ENCODE measurements at regions not wholly inside any gene's neighbourhood (a gene's known extent, or its start where the extent isn't known, plus 50 kb on each side); places are given as distances from the start of the nearest gene placed in this dataset.

DNA sequence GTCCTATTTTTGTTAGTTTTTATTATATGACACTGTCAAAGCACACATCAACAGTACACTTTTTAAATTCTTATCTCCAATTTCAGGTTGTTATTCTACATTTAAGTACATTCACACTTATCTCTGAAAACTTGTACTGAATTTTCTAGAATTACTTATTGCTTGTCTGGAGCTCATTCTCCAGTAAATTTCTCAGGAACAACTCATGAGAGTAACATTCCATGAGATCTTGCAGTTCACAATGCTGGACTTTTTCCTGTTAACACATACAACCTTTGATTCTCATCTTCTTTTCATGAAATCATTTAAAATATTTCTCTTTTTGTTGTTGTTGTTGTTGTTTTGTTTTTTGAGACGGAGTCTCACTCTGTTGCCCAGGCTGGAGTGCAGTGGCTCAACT lies 320.9 kb upstream of the CAMK1G start:
- H3K79me2 ChIP-seq (ENCODE audit: insufficient read depth, low read length) = no peaks in the 10 kb centered on the region
- no peak for TF ChIP-seq EZH2phosphoT487 (IDR thresholded peaks at IDR 0.05; ENCODE audit: borderline replicate concordance)
- TF ChIP-seq, protein P1, sequence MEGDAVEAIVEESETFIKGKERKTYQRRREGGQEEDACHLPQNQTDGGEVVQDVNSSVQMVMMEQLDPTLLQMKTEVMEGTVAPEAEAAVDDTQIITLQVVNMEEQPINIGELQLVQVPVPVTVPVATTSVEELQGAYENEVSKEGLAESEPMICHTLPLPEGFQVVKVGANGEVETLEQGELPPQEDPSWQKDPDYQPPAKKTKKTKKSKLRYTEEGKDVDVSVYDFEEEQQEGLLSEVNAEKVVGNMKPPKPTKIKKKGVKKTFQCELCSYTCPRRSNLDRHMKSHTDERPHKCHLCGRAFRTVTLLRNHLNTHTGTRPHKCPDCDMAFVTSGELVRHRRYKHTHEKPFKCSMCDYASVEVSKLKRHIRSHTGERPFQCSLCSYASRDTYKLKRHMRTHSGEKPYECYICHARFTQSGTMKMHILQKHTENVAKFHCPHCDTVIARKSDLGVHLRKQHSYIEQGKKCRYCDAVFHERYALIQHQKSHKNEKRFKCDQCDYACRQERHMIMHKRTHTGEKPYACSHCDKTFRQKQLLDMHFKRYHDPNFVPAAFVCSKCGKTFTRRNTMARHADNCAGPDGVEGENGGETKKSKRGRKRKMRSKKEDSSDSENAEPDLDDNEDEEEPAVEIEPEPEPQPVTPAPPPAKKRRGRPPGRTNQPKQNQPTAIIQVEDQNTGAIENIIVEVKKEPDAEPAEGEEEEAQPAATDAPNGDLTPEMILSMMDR (conservative IDR thresholded peaks at IDR 0.05; ENCODE audit: low read length) = no peak
- H3K36me3 ChIP-seq (ENCODE audit: insufficient read depth, low read length) = no peaks in the 10 kb centered on the region
- H3K9me3 ChIP-seq (ENCODE audit: insufficient read depth, low read depth, low read length) = peaks cover 6% of the 10 kb centered on the region; the same call in 1 of the 2 replicates
- no peaks in the 10 kb centered on the region for H4K20me1 ChIP-seq (ENCODE audit: insufficient read depth, low read length, poor library complexity, severe bottlenecking)
- no peak overlapping the region for H3K9ac ChIP-seq (ENCODE audit: low read depth, low read length, poor library complexity, severe bottlenecking)
- H3K27me3 ChIP-seq (ENCODE audit: insufficient read depth, low read length, poor library complexity, severe bottlenecking) = no peaks in the 10 kb centered on the region
- H3K4me3 ChIP-seq (ENCODE audit: low read length, poor library complexity, severe bottlenecking) = no peak overlapping the region
- no peak overlapping the region for H3K4me2 ChIP-seq (ENCODE audit: low read depth, low read length, poor library complexity, severe bottlenecking)
- no peaks in the 10 kb centered on the region for H3F3A ChIP-seq (ENCODE audit: low read depth)
- H3K9me2 ChIP-seq (replicated peaks; ENCODE audit: low read depth, low read length) = no peaks in the 10 kb centered on the region
- H2AFZ ChIP-seq (ENCODE audit: low read length) = no peak overlapping the region
- no peaks in the 10 kb centered on the region for H3K4me1 ChIP-seq (ENCODE audit: insufficient read depth, low read length, poor library complexity, severe bottlenecking)

DNA sequence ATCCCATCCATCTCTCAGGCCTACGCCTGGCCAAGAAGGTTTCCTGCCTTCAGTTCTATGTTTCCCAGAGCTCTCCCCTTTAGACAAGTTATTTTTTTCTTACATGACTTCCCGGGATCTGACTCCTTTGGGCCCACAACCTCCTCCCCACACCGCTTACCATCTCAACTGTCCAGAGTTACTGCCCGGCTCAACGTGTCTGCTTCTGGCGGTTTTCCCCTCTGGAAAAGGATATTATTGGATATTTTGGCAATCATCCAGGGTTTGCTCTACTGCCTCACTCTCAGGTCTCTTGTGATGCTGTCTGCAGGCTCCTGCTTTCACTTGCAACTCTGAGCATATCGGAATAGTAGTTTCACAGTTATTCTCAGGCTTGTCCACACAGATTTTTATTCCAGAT lies 318.2 kb upstream of the CAMK1G start:
- H3K9me3 ChIP-seq (ENCODE audit: insufficient read depth, low read depth, low read length) = no peaks in the 10 kb centered on the region
- H3K9ac ChIP-seq (ENCODE audit: low read depth, low read length, poor library complexity, severe bottlenecking) = no peak overlapping the region
- no peaks in the 10 kb centered on the region for H3K4me1 ChIP-seq (ENCODE audit: insufficient read depth, low read length, poor library complexity, severe bottlenecking)
- H3K27me3 ChIP-seq (ENCODE audit: insufficient read depth, low read length, poor library complexity, severe bottlenecking) = no peaks in the 10 kb centered on the region
- no peaks in the 10 kb centered on the region for H3K36me3 ChIP-seq (ENCODE audit: insufficient read depth, low read length)
- H3K4me3 ChIP-seq (ENCODE audit: low read length, poor library complexity, severe bottlenecking) = no peak overlapping the region
- no peaks in the 10 kb centered on the region for H3K9me2 ChIP-seq (replicated peaks; ENCODE audit: low read depth, low read length)
- no peak overlapping the region for H2AFZ ChIP-seq (ENCODE audit: low read length)
- H3F3A ChIP-seq (ENCODE audit: low read depth) = no peaks in the 10 kb centered on the region
- no peaks in the 10 kb centered on the region for H3K79me2 ChIP-seq (ENCODE audit: insufficient read depth, low read length)
- TF ChIP-seq EZH2phosphoT487 (IDR thresholded peaks at IDR 0.05; ENCODE audit: borderline replicate concordance) = no peak
- TF ChIP-seq, protein P1 (conservative IDR thresholded peaks at IDR 0.05; ENCODE audit: low read length) = no peak
- no peaks in the 10 kb centered on the region for H4K20me1 ChIP-seq (ENCODE audit: insufficient read depth, low read length, poor library complexity, severe bottlenecking)
- H3K4me2 ChIP-seq (ENCODE audit: low read depth, low read length, poor library complexity, severe bottlenecking) = no peak overlapping the region

DNA sequence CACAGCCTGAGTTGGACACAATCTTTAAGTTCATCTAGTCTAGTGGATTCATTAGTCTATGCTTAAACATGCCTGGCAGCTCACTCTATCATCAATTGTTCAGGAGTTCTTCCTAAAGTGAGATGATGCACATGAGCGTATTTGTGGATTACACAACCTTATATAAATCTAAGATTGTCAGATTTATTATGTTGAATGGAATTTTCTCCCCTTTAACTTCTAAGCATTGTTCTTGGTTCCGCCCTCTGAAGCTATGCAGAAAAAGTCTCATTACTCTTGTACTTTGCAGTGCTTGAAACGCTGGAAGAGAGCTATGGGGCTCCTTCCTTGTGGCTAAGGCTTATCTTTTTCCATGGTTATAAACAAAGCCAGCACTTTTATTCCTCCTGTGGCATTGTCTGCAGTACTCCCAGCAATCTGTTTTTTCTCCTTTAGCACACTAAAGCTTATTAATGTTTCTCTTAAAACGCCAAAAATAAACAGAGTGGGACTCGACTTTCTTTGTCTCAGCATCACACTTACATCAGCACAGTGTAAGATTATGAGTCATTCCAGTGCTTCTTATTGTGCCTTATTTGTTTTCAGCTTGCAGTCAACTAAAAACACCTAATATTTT lies 316.8 kb upstream of the CAMK1G start:
- Histone ChIP-seq H3K36me3 (ENCODE audit: insufficient read depth, low read length) (no peaks in the 10 kb centered on the region), H3K9me3 (ENCODE audit: insufficient read depth, low read depth, low read length) (no peaks in the 10 kb centered on the region), H3K79me2 (ENCODE audit: insufficient read depth, low read length) (no peaks in the 10 kb centered on the region), H3K9me2 (replicated peaks; ENCODE audit: low read depth, low read length) (no peaks in the 10 kb centered on the region), H2AFZ (ENCODE audit: low read length) (no peak overlapping the region), H3K9ac (ENCODE audit: low read depth, low read length, poor library complexity, severe bottlenecking) (no peak overlapping the region), H3K27me3 (ENCODE audit: insufficient read depth, low read length, poor library complexity, severe bottlenecking) (no peaks in the 10 kb centered on the region), H3K4me2 (ENCODE audit: low read depth, low read length, poor library complexity, severe bottlenecking) (no peak overlapping the region), H3K4me3 (ENCODE audit: low read length, poor library complexity, severe bottlenecking) (no peak overlapping the region), H4K20me1 (ENCODE audit: insufficient read depth, low read length, poor library complexity, severe bottlenecking) (no peaks in the 10 kb centered on the region), H3K4me1 (ENCODE audit: insufficient read depth, low read length, poor library complexity, severe bottlenecking) (no peaks in the 10 kb centered on the region), H3F3A (ENCODE audit: low read depth) (no peaks in the 10 kb centered on the region)
- TF ChIP-seq EZH2phosphoT487 (IDR thresholded peaks at IDR 0.05; ENCODE audit: borderline replicate concordance) = no peak
- TF ChIP-seq, protein P1 (conservative IDR thresholded peaks at IDR 0.05; ENCODE audit: low read length) = no peak

All from Loucy (cell line).